Common myeloid progenitor, CD34-positive (primary cell): ENCODE measurements at regions not wholly inside any gene's neighbourhood (a gene's known extent, or its start where the extent isn't known, plus 50 kb on each side); places are given as distances from the start of the nearest gene placed in this dataset.

Experiments used
- CTCF ChIA-PET: fragments of 350-600 bp; sonication (Branson Sonifier 250); formaldehyde crosslinking; loops from one replicate; lab custom pipeline; 2021; ENCODE audit warnings: antibody characterized with exemption; lab: Charles Lee
- POLR2A ChIA-PET: fragments of 350-600 bp; sonication (Branson Sonifier 250); formaldehyde crosslinking; loops from one replicate; lab custom pipeline; 2021; ENCODE audit warnings: antibody characterized with exemption; lab: Charles Lee
- DNase-seq, 3 donors: peaks; one replicate each; pipeline versions ENCODE4 v3.0.0 to v3.0.0-alpha.2; 2013
- H3K27ac ChIP-seq, 2 experiments: 1 replicate in 1 of 2; 2 replicates in 1 of 2; pipeline ENCODE4 v1.7.0; 2013; ENCODE audit warnings: inconsistent platforms in 2 of 2, low read length in 2 of 2, mild to moderate bottlenecking in 2 of 2, low read depth in 1 of 2, moderate library complexity in 1 of 2; ENCODE audit not compliant: severe bottlenecking in 2 of 2, insufficient read depth in 1 of 2, poor library complexity in 1 of 2
- H3K27me3 ChIP-seq, 5 experiments: replicated peaks in 2 of 5; 1 replicate in 3 of 5; 2 replicates in 2 of 5; pipeline versions ENCODE4 v1.6.1 to v1.7.0; 2013; ENCODE audit warnings: low read length in 4 of 5, mild to moderate bottlenecking in 2 of 5, moderate library complexity in 2 of 5, inconsistent platforms in 1 of 5; ENCODE audit not compliant: insufficient read depth in 5 of 5, control insufficient read depth in 4 of 5
- H3K36me3 ChIP-seq, 4 experiments: 1 replicate in 2 of 4; 2 replicates in 2 of 4; pipeline versions ENCODE4 v1.6.1 to v1.7.0; 2013; ENCODE audit warnings: low read length in 3 of 4, control low read depth in 1 of 4, mild to moderate bottlenecking in 1 of 4; ENCODE audit not compliant: control insufficient read depth in 4 of 4, insufficient read depth in 4 of 4
- H3K4me1 ChIP-seq, 4 experiments: 1 replicate in 3 of 4; 2 replicates in 1 of 4; pipeline versions ENCODE4 v1.6.1 to v1.7.1; 2013; ENCODE audit warnings: low read length in 3 of 4, mild to moderate bottlenecking in 3 of 4, control low read depth in 1 of 4, inconsistent platforms in 1 of 4, moderate library complexity in 1 of 4; ENCODE audit not compliant: control insufficient read depth in 4 of 4, insufficient read depth in 4 of 4; ENCODE audit errors: control extremely low read depth in 1 of 4
- H3K4me3 ChIP-seq, 7 experiments: 1 replicate in 4 of 7; 2 replicates in 3 of 7; pipeline versions ENCODE4 v1.5.1 to v1.7.0; 2013; ENCODE audit warnings: mild to moderate bottlenecking in 7 of 7, low read length in 6 of 7, moderate library complexity in 6 of 7, inconsistent platforms in 2 of 7, low read depth in 2 of 7, control low read depth in 1 of 7; ENCODE audit not compliant: insufficient read depth in 4 of 7, control insufficient read depth in 1 of 7; ENCODE audit errors: extremely low read depth in 1 of 7
- H3K9me3 ChIP-seq, 5 experiments: 1 replicate in 4 of 5; 2 replicates in 1 of 5; pipeline versions ENCODE4 v1.6.1 to v1.7.1; 2013; ENCODE audit warnings: low read length in 4 of 5, mild to moderate bottlenecking in 2 of 5, inconsistent platforms in 1 of 5, low read depth in 1 of 5, moderate library complexity in 1 of 5; ENCODE audit not compliant: control insufficient read depth in 4 of 5, insufficient read depth in 2 of 5; ENCODE audit errors: control extremely low read depth in 1 of 5
- WGBS: methylation state at CpG from one replicate; pipeline ENCODE4 v1.1.5; 2013; ENCODE audit not compliant: insufficient coverage; 5-methylcytosine and 5-hydroxymethylcytosine counted together

DNA sequence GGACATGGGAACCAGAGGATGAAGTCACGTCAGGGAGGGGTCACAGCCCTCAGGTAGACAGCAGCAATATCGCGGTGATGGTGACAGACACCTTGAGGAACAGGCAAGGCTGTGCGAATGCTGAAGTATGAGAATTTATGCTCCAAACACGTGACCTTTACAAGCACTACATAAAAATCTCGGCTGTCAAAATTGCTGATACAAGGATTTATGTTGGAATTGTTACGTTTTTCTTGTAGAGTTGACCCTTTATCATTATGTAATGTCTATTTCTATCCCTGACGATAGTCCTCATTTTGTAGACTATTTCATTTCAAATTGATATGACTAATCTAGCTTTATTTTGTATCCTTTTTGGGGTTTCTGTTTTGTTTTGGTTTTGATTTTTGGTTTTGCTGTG lies 311.1 kb downstream of the C6orf118 start:
- 96% methylated on average over 2 of the region's 8 CpGs for WGBS
- DNase-seq, result no peak
- Histone ChIP-seq H3K4me3 (no peak overlapping the region), H3K9me3 (no peaks in the 10 kb centered on the region), H3K27ac (no peak overlapping the region), H3K27me3 (no peaks in the 10 kb centered on the region), H3K36me3 (no peaks in the 10 kb centered on the region), H3K4me1 (no peaks in the 10 kb centered on the region)
- POLR2A ChIA-PET, result no interaction called here
- CTCF ChIA-PET, result no interaction called here

GRCh38 chr6:164996838-164997237 lies 312.6 kb downstream of the C6orf118 start:
- ChIA-PET CTCF (interaction anchor here (1.3 kb wide), 1 partner anchor 11 kb away, joined by 3 read pairs; no protein-coding TSS in a partner anchor), POLR2A (no interaction called here)
- DNase-seq, result no peak
- Histone ChIP-seq H3K36me3 (no peaks in the 10 kb centered on the region), H3K9me3 (no peaks in the 10 kb centered on the region), H3K27me3 (no peaks in the 10 kb centered on the region), H3K4me1 (no peaks in the 10 kb centered on the region), H3K4me3 (no peak overlapping the region), H3K27ac (no peak overlapping the region)
- 42% methylated on average over 5 of the region's 6 CpGs for WGBS

DNA sequence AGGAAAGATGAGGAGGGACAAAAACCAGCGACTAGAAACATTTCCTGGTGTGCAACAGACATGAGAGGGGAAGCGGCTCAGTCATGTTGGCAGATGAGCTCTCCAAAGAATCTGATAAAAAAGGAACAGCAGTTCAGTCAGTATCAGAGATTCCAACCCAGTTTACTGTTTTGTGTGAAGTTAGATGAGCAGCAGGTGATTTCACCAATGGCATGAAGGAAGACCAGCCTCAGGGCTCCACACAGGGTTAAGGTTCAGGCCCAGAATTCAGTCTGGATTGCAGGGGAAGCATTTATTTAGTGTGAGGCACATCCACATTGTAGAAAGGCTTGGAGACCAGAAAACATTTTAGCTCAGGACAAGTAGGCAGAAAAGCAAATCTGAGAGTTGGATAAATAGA lies 317.8 kb downstream of the C6orf118 start:
- DNase-seq, result no peak
- POLR2A ChIA-PET, result no interaction called here
- Histone ChIP-seq H3K27ac (no peak overlapping the region), H3K4me3 (no peak overlapping the region), H3K27me3 (no peaks in the 10 kb centered on the region), H3K4me1 (no peaks in the 10 kb centered on the region), H3K9me3 (no peaks in the 10 kb centered on the region), H3K36me3 (no peaks in the 10 kb centered on the region)
- CTCF ChIA-PET, result no interaction called here
- WGBS, result 89% methylated on average over 2 of the region's 2 CpGs

GRCh38 chr6:164990901-164991300 lies 318.5 kb downstream of the C6orf118 start:
- Histone ChIP-seq H3K27me3 (no peaks in the 10 kb centered on the region), H3K27ac (no peak overlapping the region), H3K9me3 (no peaks in the 10 kb centered on the region), H3K4me1 (no peaks in the 10 kb centered on the region), H3K4me3 (no peak overlapping the region), H3K36me3 (no peaks in the 10 kb centered on the region)
- CTCF ChIA-PET, result no interaction called here
- WGBS, result 80% methylated on average over 1 of the region's 2 CpGs
- DNase-seq, result no peak
- POLR2A ChIA-PET, result no interaction called here

- no CpG with 5 or more reads among the region's 3 CpGs for WGBS
- POLR2A ChIA-PET, result no interaction called here
- CTCF ChIA-PET, result no interaction called here
These were observed 327.0 kb downstream of the C6orf118 start for GRCh38 chr6:164982389-164982788.

DNA sequence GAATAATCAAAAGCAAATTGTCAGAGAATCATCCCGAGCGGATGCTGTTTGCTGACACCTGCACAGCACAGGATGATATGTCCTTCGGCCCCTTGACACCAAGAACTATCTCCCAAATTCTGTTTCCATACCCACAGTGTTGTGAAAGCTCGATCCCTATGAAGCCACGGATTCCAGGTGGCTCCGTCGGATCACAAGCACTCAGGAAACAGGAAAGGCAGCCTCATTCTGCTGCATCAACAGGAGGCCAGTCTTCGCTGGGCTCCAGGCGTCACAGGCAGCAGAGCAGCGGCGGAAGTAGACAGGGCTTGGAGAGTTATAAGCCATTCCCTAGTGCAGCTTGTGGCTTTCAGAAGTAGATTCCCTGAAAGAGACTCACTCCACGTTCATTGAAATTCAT lies 342.3 kb downstream of the C6orf118 start:
- Histone ChIP-seq H3K9me3 (no peaks in the 10 kb centered on the region), H3K27me3 (no peaks in the 10 kb centered on the region), H3K36me3 (no peaks in the 10 kb centered on the region), H3K4me1 (no peaks in the 10 kb centered on the region), H3K4me3 (no peak overlapping the region), H3K27ac (no peak overlapping the region)
- CTCF ChIA-PET, result no interaction called here
- POLR2A ChIA-PET, result no interaction called here
- WGBS, result 69% methylated on average over 10 of the region's 12 CpGs
- DNase-seq, result no peak

More at GRCh38 chr6:164982389-164982788, 327.0 kb downstream of the C6orf118 start:
- peaks cover 0 to 1% (median 0%) of the 10 kb centered on the region in 5 experiments for H3K9me3 ChIP-seq
- H3K4me3 ChIP-seq, result no peak overlapping the region
- no peaks in the 10 kb centered on the region for H3K27me3 ChIP-seq
- H3K27ac ChIP-seq, result no peak overlapping the region
- no peak for DNase-seq
- H3K4me1 ChIP-seq, result no peaks in the 10 kb centered on the region
- H3K36me3 ChIP-seq, result no peaks in the 10 kb centered on the region

- ChIA-PET CTCF (no interaction called here), POLR2A (no interaction called here)
- Histone ChIP-seq H3K4me3 (no peak overlapping the region), H3K27me3 (no peaks in the 10 kb centered on the region), H3K9me3 (no peaks in the 10 kb centered on the region), H3K36me3 (no peaks in the 10 kb centered on the region), H3K27ac (no peak overlapping the region), H3K4me1 (no peaks in the 10 kb centered on the region)
- 83% methylated on average over 1 of the region's 1 CpG for WGBS
- no peak for DNase-seq
These were observed 346.6 kb downstream of the C6orf118 start for GRCh38 chr6:164962805-164963204.
